ENCODE measurements at regions not wholly inside any gene's neighbourhood (a gene's known extent, or its start where the extent isn't known, plus 50 kb on each side); places are given as distances from the start of the nearest gene placed in this dataset.

DNA sequence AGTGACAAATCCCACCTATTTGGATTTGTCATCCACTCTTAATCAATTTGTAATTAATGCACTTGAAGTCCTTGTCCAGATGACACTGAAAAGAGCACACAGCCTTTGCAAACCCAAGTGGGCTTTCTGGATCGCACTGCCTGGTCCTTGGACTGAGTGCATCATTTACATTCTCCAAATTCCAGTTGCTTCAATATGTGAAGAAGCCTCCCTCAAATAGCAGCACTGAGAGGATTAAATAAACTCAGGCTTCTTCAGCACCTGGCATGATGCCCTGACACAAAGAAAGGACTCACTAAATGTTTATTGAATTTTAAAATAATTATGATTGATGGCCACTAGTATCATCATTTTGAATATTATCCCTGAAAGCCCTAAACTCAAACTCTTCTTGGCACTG, 496.5 kb downstream of the VRK1 start:
- TF ChIP-seq POLR2A (IDR thresholded peaks at IDR 0.05) (no peak), CTCF (IDR thresholded peaks at IDR 0.05) (no peak), POLR2AphosphoS5 (IDR thresholded peaks at IDR 0.05) (no peak)

All from prostate gland (tissue), 2 donors.